Activated naive CD8-positive, alpha-beta T cell (primary cell): ENCODE measurements at regions not wholly inside any gene's neighbourhood (a gene's known extent, or its start where the extent isn't known, plus 50 kb on each side); places are given as distances from the start of the nearest gene placed in this dataset.
A peak's percentile ranks its signal among the peaks of the same experiment; 100 is the strongest.
"Not testable (repeated sequence)": the region's sequence is repeated elsewhere in the genome, so short reads cannot be mapped to it uniquely, and the experiment has no call there.

Experiments used
- H3K27ac Mint-ChIP-seq: one replicate; pipeline ENCODE4 v1.8.0; 2021; ENCODE audit warnings: mixed read lengths
- H3K27me3 Mint-ChIP-seq: one replicate; pipeline ENCODE4 v1.8.0; 2021; ENCODE audit warnings: mixed read lengths
- H3K36me3 Mint-ChIP-seq: one replicate; pipeline ENCODE4 v1.8.0; 2021; ENCODE audit warnings: mixed read lengths
- H3K4me1 Mint-ChIP-seq: one replicate; pipeline ENCODE4 v1.8.0; 2021; ENCODE audit warnings: low read depth, mixed read lengths
- H3K4me3 Mint-ChIP-seq: one replicate; pipeline ENCODE4 v1.8.0; 2021; ENCODE audit warnings: mild to moderate bottlenecking, mixed read lengths
- H3K9me3 Mint-ChIP-seq: one replicate; pipeline ENCODE4 v1.8.0; 2021; ENCODE audit warnings: low read depth, mixed read lengths

DNA sequence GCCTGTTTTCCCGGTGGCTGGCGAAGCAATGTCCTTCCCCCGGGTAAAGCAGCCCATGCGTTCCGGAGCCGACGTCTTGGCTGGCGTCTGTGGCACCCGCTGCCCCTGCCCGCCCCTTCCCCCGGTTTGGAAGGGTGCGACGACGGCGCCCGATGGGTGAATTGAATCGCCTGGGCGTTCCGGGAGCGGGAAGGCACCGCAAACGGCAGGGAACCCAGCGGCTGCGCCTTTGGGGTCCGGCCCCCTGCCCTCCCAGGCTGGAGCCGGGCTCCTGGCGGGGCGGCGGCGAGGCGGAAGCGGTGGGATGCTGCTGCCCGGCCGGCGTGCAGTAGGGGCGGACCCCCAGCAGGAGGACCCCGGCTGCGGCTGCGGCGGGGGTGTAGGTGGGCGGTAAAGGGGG lies 123.6 kb upstream of the RHOU start:
- H3K9me3 Mint-ChIP-seq, H3K36me3 Mint-ChIP-seq, H3K4me3 Mint-ChIP-seq, H3K4me1 Mint-ChIP-seq, H3K27me3 Mint-ChIP-seq, H3K27ac Mint-ChIP-seq: not testable (repeated sequence)

DNA sequence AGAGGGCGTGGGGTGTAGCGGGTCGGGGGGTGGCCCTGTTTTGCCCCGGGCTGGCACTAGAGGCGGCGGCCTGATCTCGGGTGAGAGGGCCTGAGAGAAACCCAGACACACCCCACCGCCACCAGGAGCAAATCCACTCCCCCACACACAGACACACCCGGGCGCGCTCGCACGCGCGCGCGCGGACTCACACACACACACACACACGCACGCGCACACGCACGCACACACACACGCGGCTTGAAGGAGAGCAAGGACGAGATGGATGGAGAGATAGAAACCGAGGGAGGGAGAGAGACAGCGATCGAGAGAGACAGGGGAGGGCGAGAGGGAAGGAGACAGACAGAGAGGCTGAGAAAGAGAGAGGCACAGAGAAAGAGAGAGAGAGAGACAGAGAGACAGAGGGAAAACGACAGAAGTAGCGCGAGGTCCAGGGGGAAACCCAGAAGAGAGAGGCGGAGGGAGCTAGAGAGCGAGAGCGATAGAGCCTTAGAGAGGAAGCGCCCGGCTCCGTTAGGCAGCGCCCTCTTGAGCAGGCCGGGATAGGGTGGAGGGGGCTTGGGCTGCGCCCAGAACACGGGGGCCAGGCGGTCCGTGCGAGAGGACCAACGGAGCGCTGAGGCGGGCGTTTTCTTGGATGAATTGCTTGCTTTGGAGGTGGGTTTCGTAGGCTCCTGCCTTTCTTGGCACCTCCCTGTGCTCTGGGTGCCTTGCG lies 113.1 kb upstream of the RHOU start:
- not testable (repeated sequence) for H3K4me3 Mint-ChIP-seq, H3K27ac Mint-ChIP-seq, H3K9me3 Mint-ChIP-seq, H3K27me3 Mint-ChIP-seq, H3K36me3 Mint-ChIP-seq, H3K4me1 Mint-ChIP-seq

DNA sequence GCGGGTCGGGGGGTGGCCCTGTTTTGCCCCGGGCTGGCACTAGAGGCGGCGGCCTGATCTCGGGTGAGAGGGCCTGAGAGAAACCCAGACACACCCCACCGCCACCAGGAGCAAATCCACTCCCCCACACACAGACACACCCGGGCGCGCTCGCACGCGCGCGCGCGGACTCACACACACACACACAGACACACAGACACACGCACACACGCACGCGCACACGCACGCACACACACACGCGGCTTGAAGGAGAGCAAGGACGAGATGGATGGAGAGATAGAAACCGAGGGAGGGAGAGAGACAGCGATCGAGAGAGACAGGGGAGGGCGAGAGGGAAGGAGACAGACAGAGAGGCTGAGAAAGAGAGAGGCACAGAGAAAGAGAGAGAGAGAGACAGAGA lies 108.8 kb upstream of the RHOU start:
- not testable (repeated sequence) for H3K9me3 Mint-ChIP-seq, H3K27ac Mint-ChIP-seq, H3K36me3 Mint-ChIP-seq, H3K4me1 Mint-ChIP-seq, H3K4me3 Mint-ChIP-seq, H3K27me3 Mint-ChIP-seq

DNA sequence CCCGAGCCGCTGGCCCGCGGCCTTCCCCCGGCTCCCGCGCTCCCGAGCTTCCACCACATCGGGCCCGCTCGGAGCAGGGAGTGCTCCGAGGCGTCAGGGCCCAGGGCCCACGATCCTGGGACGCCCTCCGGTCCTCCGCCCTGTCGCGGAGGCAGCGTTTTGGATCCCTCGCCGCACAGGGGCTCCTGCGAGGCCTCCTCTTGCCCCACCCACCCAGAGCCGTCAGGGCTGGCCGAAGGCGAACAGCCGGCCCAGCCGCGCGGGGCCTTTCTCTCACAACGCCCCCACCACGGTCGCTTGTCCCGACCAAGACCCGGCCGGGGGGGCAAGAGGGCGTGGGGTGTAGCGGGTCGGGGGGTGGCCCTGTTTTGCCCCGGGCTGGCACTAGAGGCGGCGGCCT lies 102.4 kb upstream of the RHOU start:
- not testable (repeated sequence) for H3K9me3 Mint-ChIP-seq, H3K36me3 Mint-ChIP-seq, H3K4me1 Mint-ChIP-seq, H3K4me3 Mint-ChIP-seq, H3K27me3 Mint-ChIP-seq, H3K27ac Mint-ChIP-seq

DNA sequence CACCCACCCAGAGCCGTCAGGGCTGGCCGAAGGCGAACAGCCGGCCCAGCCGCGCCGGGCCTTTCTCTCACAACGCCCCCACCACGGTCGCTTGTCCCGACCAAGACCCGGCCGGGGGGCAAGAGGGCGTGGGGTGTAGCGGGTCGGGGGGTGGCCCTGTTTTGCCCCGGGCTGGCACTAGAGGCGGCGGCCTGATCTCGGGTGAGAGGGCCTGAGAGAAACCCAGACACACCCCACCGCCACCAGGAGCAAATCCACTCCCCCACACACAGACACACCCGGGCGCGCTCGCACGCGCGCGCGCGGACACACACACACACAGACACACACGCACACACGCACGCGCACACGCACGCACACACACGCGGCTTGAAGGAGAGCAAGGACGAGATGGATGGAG lies 100.0 kb upstream of the RHOU start:
- not testable (repeated sequence) for H3K27me3 Mint-ChIP-seq, H3K4me1 Mint-ChIP-seq, H3K36me3 Mint-ChIP-seq, H3K27ac Mint-ChIP-seq, H3K4me3 Mint-ChIP-seq, H3K9me3 Mint-ChIP-seq

DNA sequence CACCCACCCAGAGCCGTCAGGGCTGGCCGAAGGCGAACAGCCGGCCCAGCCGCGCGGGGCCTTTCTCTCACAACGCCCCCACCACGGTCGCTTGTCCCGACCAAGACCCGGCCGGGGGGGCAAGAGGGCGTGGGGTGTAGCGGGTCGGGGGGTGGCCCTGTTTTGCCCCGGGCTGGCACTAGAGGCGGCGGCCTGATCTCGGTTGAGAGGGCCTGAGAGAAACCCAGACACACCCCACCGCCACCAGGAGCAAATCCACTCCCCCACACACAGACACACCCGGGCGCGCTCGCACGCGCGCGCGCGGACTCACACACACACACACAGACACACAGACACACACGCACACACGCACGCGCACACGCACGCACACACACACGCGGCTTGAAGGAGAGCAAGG lies 97.8 kb upstream of the RHOU start:
- H3K4me3 Mint-ChIP-seq, H3K27me3 Mint-ChIP-seq, H3K27ac Mint-ChIP-seq, H3K36me3 Mint-ChIP-seq, H3K9me3 Mint-ChIP-seq, H3K4me1 Mint-ChIP-seq: not testable (repeated sequence)

DNA sequence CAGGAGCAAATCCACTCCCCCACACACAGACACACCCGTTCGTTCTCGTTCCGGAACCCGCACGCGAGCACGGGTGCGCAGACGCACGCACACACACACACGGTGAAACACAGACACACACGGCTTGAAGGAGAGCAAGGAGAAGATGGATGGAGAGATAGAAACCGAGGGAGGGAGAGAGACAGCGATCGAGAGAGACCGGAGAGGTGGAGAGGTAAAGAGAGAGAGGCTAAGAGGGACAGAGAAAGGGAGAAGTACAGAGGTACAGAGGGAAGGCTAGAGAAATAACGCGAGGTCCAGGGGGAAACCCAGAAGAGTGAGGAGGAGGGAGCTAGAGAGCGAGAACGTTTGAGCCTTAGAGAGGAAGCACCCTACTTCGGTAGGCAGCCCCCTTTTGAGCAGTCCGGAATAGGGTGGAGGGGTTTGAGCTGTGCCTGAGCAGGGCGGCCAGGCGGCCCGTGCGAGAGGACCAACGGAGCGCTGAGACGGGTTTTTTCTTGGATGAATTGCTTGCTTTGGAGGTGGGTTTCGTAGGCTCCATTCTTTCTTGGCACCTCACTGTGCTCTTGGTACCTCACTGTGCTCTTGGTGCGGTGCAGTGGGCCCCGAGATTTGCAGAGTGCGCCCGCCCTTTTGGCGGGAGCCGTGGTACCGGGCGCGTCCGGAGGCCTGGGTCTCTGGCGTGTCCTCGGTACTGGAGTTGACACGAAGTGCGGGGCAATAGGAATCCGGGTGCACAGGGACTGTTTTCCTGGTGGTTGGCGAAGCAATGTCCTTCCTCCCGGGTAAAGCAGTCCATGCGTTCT lies 88.4 kb upstream of the RHOU start:
- H3K36me3 Mint-ChIP-seq, result peaks cover under 1% of the 10 kb centered on the region
- H3K4me1 Mint-ChIP-seq, result peaks cover 26% of the 10 kb centered on the region
- H3K27me3 Mint-ChIP-seq, result peaks cover 21% of the 10 kb centered on the region

DNA sequence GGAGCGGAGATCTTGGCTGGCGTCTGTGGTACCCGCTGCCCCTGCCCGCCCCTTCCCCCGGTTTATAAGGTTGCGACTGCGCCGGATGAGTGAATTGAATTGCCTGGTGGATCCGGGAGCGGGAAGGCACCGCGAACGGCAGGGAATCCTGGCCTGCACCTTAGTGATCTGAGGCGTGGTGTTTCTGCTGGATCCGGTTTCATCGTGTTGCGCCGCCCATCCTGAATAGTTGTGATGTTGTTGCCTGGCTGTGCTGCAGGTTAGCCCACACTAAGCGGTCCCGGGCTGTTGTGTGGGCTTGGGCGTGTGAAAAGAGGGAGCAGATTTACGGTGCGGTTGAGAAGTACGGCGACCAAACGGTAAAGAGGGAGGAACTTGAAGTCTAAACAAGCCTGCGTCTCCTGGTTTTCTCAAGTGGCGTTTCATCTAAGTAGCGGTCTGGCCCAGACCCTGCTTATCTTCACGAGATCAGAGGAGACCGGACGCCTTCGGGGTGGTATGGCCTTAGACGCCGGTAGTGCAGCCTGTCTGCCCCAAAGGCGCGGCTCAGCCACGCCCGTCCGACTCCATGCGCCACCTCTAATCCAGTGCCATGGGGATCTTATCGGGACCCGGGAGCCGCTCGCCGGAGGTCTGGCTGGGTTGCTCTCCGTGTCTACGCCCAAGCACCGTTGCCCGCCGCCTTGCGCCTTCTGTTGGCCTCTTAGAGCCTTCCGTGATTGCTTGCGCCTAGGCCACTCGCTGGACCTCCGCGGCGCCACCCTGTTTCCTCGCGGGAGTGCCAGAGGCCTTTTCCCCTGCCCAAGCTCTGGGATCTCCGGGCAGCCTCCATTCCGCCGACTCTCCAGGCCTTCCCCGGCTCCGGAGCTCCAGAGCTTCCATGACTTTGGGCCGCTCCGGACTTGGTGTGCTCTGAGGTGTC lies 87.5 kb upstream of the RHOU start:
- no peaks in the 10 kb centered on the region for H3K9me3 Mint-ChIP-seq
- peaks cover 3% of the 10 kb centered on the region for H3K36me3 Mint-ChIP-seq
- peaks cover 26% of the 10 kb centered on the region for H3K4me1 Mint-ChIP-seq
- peaks cover 25% of the 10 kb centered on the region for H3K27me3 Mint-ChIP-seq
- H3K4me3 Mint-ChIP-seq, result peak overlapping the region; percentile 96
- H3K27ac Mint-ChIP-seq, result no peak overlapping the region

More for the DNA sequence above, 88.4 kb upstream of the RHOU start:
- no peaks in the 10 kb centered on the region for H3K9me3 Mint-ChIP-seq
- H3K4me3 Mint-ChIP-seq, result peak overlapping the region; percentile 96
- H3K27ac Mint-ChIP-seq, result peak overlapping the region; percentile 83

DNA sequence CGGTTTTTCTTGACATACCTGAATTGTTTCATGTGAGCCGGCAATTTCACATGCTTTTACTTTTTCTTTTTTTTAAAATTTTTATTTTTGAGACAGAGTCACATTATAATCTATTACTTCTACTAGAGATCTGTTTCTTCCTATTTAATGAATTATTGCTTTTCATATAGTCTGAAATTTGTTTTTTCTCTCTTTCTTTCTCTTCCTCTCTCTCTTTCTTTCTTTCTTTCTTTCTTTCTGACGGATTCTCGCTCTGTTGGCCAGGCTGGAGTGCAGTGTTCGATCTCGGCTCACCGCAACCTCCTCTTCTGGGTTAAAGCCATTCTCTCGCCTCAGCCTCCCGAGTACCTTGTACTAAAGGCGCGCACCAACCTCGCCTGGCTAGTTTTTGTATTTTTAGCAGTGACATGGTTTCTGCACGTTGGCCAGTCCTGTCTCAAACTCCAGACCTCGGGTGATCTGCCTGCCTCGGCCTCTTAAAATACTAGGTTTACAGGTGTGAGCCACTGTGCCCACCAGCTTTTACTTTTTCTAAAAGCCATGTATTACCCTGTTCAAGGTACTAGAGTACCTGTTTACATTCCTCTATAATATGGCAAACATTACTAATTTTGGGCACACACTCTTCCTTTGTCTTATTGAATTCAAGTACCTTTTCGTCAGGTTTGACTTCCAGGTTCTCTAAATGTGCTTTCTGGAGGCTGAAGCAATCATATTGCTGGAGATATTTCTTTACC lies 86.5 kb upstream of the RHOU start:
- Mint-ChIP-seq H3K36me3 (peaks cover 3% of the 10 kb centered on the region), H3K4me3 (peak overlapping the region; percentile 96), H3K27me3 (peaks cover 28% of the 10 kb centered on the region), H3K4me1 (peaks cover 26% of the 10 kb centered on the region), H3K9me3 (no peaks in the 10 kb centered on the region), H3K27ac (no peak overlapping the region)

DNA sequence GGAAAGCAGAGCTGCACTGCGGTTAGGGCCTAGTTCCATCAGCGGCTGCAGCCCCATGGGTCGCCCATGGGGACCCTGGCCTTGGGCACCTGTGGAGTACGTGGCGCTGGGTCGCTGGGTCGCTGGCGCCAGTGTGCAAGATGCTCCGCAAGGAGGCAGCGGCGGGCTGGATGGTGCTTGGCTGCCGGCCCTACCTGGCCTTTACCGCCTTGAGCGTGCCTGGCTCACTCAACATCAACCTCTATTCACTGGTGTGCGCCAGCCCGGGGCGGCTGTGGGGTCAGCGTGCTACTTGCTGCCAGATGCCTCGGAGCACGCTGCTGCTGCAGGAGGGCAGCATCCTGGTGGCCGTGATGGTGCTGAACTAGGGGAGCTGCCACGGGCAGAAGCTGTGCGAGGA lies 85.1 kb upstream of the RHOU start:
- no peaks in the 10 kb centered on the region for H3K9me3 Mint-ChIP-seq

DNA sequence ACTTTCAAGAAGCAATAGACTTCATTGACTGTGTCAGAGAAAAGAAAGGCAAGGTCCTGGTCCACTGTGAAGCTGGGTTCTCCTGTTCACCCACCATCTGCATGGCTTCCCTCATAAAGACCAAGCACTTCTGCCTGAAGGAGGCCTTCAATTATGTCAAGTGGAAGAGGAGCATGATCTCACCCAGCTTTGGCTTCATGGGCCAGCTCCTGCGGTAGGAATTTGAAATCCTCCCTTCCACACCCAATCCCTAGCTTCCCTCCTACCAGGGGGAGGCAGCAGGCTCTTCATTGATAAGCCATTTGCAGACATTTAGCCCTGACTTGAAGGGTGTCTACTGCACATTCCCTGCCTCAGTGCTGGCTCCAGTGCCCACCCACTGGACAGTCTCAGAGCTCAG lies 84.3 kb upstream of the RHOU start:
- H3K36me3 Mint-ChIP-seq, result peaks cover 3% of the 10 kb centered on the region
- no peaks in the 10 kb centered on the region for H3K9me3 Mint-ChIP-seq
- H3K4me1 Mint-ChIP-seq, result peaks cover 26% of the 10 kb centered on the region
- H3K27ac Mint-ChIP-seq, result no peak overlapping the region
- peaks cover 36% of the 10 kb centered on the region for H3K27me3 Mint-ChIP-seq
- H3K4me3 Mint-ChIP-seq, result no peak overlapping the region

More for the DNA sequence above, 85.1 kb upstream of the RHOU start:
- H3K27me3 Mint-ChIP-seq, result peaks cover 32% of the 10 kb centered on the region
- peaks cover 3% of the 10 kb centered on the region for H3K36me3 Mint-ChIP-seq
- peaks cover 26% of the 10 kb centered on the region for H3K4me1 Mint-ChIP-seq
- no peak overlapping the region for H3K27ac Mint-ChIP-seq
- no peak overlapping the region for H3K4me3 Mint-ChIP-seq

DNA sequence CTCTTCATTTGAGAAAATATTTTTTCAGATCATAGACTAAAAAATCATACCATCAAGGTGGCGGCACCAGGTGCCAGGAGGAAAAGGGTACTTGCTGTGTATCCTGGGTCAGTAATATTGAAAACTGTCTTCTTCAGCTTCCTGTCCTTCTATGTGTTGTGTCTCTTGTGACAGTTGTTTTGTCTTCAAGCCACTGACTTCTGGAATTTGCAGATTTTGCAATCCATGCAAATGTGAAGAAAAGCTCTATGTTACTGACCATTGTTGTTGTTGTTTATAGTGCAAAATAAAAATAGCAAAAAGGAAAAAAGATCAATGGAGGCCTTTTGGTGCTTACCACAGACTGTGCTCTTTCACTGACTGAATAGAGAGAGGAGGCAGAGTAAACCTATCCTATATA lies 83.2 kb upstream of the RHOU start:
- Mint-ChIP-seq H3K4me3 (no peak overlapping the region), H3K27ac (no peak overlapping the region), H3K36me3 (peaks cover 3% of the 10 kb centered on the region), H3K9me3 (no peaks in the 10 kb centered on the region), H3K27me3 (peaks cover 31% of the 10 kb centered on the region), H3K4me1 (peaks cover 19% of the 10 kb centered on the region)

DNA sequence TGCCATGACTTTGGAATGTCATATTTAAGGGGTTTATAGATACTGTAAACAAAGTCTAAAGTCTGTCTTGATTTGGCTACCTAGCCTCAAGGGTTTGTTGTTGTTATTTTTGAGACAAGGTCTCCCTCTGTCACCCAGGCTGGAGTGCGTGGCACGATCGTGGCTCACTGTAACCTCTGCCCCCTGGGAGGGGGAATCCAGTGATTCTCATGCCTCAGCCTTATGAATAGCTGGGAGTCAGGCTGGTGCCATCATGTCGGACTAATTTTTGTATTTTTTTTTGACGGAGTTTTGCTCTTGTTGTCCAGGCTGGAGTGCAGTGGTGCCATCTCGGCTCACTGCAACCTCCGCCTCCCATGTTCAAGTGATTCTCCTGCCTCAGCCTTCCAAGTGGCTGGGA lies 82.2 kb upstream of the RHOU start:
- H3K4me1 Mint-ChIP-seq, result peaks cover 13% of the 10 kb centered on the region
- H3K9me3 Mint-ChIP-seq, H3K27ac Mint-ChIP-seq, H3K4me3 Mint-ChIP-seq, H3K36me3 Mint-ChIP-seq: not testable (repeated sequence)
- peaks cover 28% of the 10 kb centered on the region for H3K27me3 Mint-ChIP-seq

DNA sequence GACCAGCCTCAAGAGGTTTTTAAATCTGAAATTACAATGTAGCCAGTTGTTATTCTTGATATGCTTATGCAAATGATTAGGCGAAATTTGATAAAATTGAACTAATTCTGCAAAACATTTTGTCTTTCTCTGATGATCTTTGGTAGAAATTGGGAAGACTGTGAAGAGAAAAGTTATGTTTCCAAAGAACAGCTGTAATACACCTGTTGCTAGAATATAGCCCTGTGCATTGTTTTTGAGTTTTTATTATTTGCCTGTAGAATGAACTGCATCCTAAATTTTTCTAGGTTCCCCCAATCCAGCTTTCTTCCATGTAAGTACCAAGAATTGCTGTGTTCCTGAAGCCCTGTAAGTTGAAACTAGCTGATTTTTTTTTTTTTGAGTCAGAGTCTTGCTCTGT lies 81.5 kb upstream of the RHOU start:
- H3K27me3 Mint-ChIP-seq, result peaks cover 26% of the 10 kb centered on the region
- peaks cover 6% of the 10 kb centered on the region for H3K4me1 Mint-ChIP-seq
- no peak overlapping the region for H3K27ac Mint-ChIP-seq
- H3K4me3 Mint-ChIP-seq, result no peak overlapping the region
- H3K9me3 Mint-ChIP-seq, result no peaks in the 10 kb centered on the region
- peaks cover 3% of the 10 kb centered on the region for H3K36me3 Mint-ChIP-seq
